A673 (cell line): ENCODE measurements at regions not wholly inside any gene's neighbourhood (a gene's known extent, or its start where the extent isn't known, plus 50 kb on each side); places are given as distances from the start of the nearest gene placed in this dataset.
A peak's percentile ranks its signal among the peaks of the same experiment; 100 is the strongest.

Experiments used
- BruUV-seq: library from RNA; stranded (reverse); fragments of 400-500 nt; replicated peaks from 2 replicates; lab custom pipeline; 2021; lab: Mats Ljungman, UMichigan
- CTCF ChIA-PET: fragments of 300-600 bp; sonication (Branson Sonifier 250); formaldehyde crosslinking; loops from one replicate; lab custom pipeline; 2022; ENCODE audit warnings: antibody characterized with exemption; lab: Charles Lee
- POLR2A ChIA-PET: fragments of 300-600 bp; sonication (Branson Sonifier 250); formaldehyde crosslinking; loops from one replicate; lab custom pipeline; 2022; ENCODE audit warnings: antibody characterized with exemption; ENCODE audit not compliant: low non-redundant PET; lab: Charles Lee
- DNase-seq: peaks from one replicate; pipeline ENCODE4 v3.0.0-alpha.2; 2015; ENCODE audit warnings: low spot score
- H3K27ac ChIP-seq: fragments of 200-600 bp; sonication (generic); 2 replicates; pipeline ENCODE4 v1.5.1; 2016; ENCODE audit warnings: mixed run types, low read depth, mild to moderate bottlenecking, mixed read lengths, antibody characterized with exemption, low read length; ENCODE audit not compliant: poor library complexity, severe bottlenecking
- H3K27me3 ChIP-seq: fragments of 200-600 bp; sonication (generic); replicated peaks from 2 replicates; pipeline ENCODE4 v1.6.1; 2017; ENCODE audit warnings: mixed run types, low read depth, mild to moderate bottlenecking, mixed read lengths, antibody characterized with exemption, low read length; ENCODE audit not compliant: insufficient read depth, poor library complexity
- H3K36me3 ChIP-seq: fragments of 200-600 bp; sonication (generic); 2 replicates; pipeline ENCODE4 v1.6.1; 2016; ENCODE audit warnings: mixed run types, mild to moderate bottlenecking, mixed read lengths, antibody characterized with exemption, low read length; ENCODE audit not compliant: insufficient read depth, poor library complexity, severe bottlenecking
- H3K4me1 ChIP-seq: fragments of 200-600 bp; sonication (generic); 2 replicates; pipeline ENCODE4 v1.6.1; 2017; ENCODE audit warnings: mixed run types, mild to moderate bottlenecking, mixed read lengths, antibody characterized with exemption, low read length; ENCODE audit not compliant: insufficient read depth, poor library complexity, severe bottlenecking
- H3K4me3 ChIP-seq: fragments of 200-600 bp; sonication (generic); 2 replicates; pipeline ENCODE4 v1.5.1; 2016; ENCODE audit warnings: low read depth, mixed run types, mild to moderate bottlenecking, mixed read lengths, low read length; ENCODE audit not compliant: poor library complexity, severe bottlenecking
- H3K9me3 ChIP-seq: fragments of 200-600 bp; sonication (generic); 2 replicates; pipeline ENCODE4 v1.6.1; 2016; ENCODE audit warnings: mixed run types, low read depth, mild to moderate bottlenecking, mixed read lengths, antibody characterized with exemption, low read length; ENCODE audit not compliant: poor library complexity, severe bottlenecking
- CTCF ChIP-seq: fragments of 300-800, 200-600 bp; sonication (generic); conservative IDR thresholded peaks from 2 replicates; pipeline ENCODE4 v1.5.1; 2017; ENCODE audit warnings: low read depth, mild to moderate bottlenecking, antibody characterized with exemption, low read length, moderate library complexity, mixed read lengths
- EZH2 ChIP-seq: fragments of 200-600 bp; sonication (generic); IDR thresholded peaks from 2 replicates; pipeline ENCODE4 v1.6.1; 2017; ENCODE audit warnings: borderline replicate concordance, low read depth, mild to moderate bottlenecking, mixed read lengths, antibody characterized with exemption, low read length; ENCODE audit not compliant: poor library complexity, severe bottlenecking
- intact Hi-C: fragments of 100-400 bp; cut with micrococcal nuclease; formaldehyde crosslinking; loops from one replicate; pipeline ENCODE4 v1.10.0; 2022; ENCODE audit not compliant: unreplicated experiment

DNA sequence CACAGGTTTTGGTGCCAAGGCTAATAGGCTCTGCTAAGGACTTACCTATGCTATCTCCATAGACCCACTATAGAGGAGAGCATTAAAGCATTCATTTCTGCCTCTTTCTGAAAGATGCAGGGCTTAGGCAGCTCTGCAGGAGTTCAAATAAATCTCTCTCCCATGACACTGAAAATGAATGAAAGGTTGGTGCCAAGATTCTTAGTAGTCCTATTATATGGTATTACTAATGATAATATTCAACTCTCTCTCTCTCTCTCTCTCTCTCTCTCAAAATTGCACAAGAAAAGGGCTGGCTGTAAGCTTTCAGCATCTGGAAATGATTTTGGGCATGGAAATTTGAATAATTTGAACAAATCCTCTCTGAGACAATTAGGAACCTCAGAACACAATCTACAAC, 433.7 kb downstream of the MBD2 start:
- Histone ChIP-seq H3K9me3 (no peaks in the 10 kb centered on the region), H3K27me3 (no peaks in the 10 kb centered on the region), H3K4me1 (peaks cover 21% of the 10 kb centered on the region), H3K36me3 (no peaks in the 10 kb centered on the region), H3K4me3 (no peak overlapping the region), H3K27ac (no peak overlapping the region)
- POLR2A ChIA-PET = interaction anchor here (0.7 kb wide), 1 partner anchor 589 kb away, joined by 10 read pairs; no protein-coding TSS in a partner anchor
- DNase-seq = peak; percentile 93
- no TSS peak for BruUV-seq
- intact Hi-C loops = no loop called here
- CTCF ChIA-PET = interaction anchor here (0.9 kb wide), 1 partner anchor 92 kb away, joined by 4 read pairs; no protein-coding TSS in a partner anchor
- TF ChIP-seq EZH2 = no peak
- TF ChIP-seq CTCF = no peak

DNA sequence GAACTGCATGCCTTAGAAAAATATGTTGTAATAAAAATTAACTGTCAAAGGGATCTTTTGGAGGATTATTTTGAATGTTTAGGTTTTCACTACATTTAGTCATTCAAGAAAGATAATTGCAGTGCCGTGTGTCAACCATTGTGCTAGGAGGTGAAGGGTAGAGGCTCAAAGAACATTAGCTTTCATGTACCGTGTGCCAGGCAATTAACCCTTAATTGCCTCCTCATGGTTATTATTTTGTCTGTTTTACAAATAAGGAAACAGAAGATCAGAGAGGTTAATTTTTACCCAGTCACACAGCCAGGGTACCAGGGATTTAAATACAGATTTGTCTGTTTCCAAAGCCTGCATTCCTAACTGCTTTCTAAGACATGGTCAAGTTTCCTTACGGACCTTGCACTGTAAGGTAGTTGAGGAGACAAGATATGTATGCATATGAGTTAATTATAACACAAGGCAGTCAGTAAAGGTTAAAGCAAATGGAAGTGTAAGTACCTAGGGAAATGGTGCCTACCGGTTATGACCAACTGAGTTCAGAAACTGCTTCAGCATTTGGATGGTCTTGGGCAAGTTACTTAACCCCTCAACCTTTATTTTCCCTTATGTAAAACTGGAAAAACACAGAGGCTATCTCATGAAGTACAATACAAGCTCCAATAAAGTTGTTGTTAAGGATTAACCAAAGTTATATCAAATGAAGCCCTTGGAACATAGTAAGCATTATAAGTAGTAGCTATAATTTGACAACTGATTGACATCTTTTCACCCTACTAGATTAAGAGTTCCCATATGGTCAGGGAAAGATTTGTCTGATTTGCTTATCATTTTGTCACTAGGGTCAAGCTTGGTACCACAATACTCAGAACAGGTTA, 434.9 kb downstream of the MBD2 start:
- Histone ChIP-seq H3K27me3 (no peaks in the 10 kb centered on the region), H3K36me3 (no peaks in the 10 kb centered on the region), H3K4me1 (peaks cover 21% of the 10 kb centered on the region), H3K27ac (no peak overlapping the region), H3K4me3 (no peak overlapping the region), H3K9me3 (no peaks in the 10 kb centered on the region)
- intact Hi-C loops = no loop called here
- ChIA-PET POLR2A (interaction anchor here (0.6 kb wide), 1 partner anchor 127 kb away, joined by 13 read pairs; no protein-coding TSS in a partner anchor), CTCF (interaction anchor here (0.9 kb wide), 1 partner anchor 90 kb away, joined by 4 read pairs; no protein-coding TSS in a partner anchor)
- DNase-seq = no peak
- TF ChIP-seq CTCF (no peak), EZH2 (no peak)
- BruUV-seq = no TSS peak

DNA sequence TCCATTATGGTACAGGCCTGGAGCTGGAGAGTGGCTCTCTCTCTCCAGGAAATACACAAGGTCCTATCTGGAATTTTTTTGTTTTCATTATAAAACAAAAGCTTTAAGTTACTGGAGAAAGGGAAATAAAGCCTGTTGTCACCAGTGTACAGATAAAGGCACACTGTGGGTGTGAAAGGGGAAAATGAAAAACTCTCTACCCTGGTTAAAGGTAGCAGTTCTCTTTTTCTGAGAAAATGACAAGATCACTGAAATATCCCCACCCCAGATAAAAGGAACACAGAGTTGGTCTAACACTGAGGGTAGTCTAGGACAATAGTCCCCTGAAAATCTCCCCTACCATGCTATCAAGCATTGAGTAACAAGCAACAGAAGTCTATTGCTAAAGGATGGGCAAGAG, 438.7 kb downstream of the MBD2 start:
- no peak for DNase-seq
- no TSS peak for BruUV-seq
- intact Hi-C loops = no loop called here

More for the DNA sequence above, 438.7 kb downstream of the MBD2 start:
- Histone ChIP-seq H3K4me1 (peaks cover 13% of the 10 kb centered on the region), H3K27me3 (no peaks in the 10 kb centered on the region), H3K27ac (no peak overlapping the region), H3K9me3 (no peaks in the 10 kb centered on the region), H3K4me3 (no peak overlapping the region), H3K36me3 (no peaks in the 10 kb centered on the region)
- CTCF ChIA-PET = no interaction called here
- POLR2A ChIA-PET = no interaction called here
- no peak for TF ChIP-seq CTCF
- no peak for TF ChIP-seq EZH2
